HEK293T (cell line): ENCODE measurements at regions not wholly inside any gene's neighbourhood (a gene's known extent, or its start where the extent isn't known, plus 50 kb on each side); places are given as distances from the start of the nearest gene placed in this dataset.

Source experiments
- ARNT ChIP-seq: fragments of 450-650 bp; IDR thresholded peaks from 2 replicates; pipeline ENCODE4 v1.6.1; 2017; ENCODE audit warnings: mild to moderate bottlenecking
- BHLHE40 ChIP-seq: fragments of 450-650 bp; IDR thresholded peaks from 2 replicates; pipeline ENCODE4 v1.6.1; 2016; ENCODE audit warnings: mild to moderate bottlenecking, moderate library complexity, borderline replicate concordance
- CTBP1 ChIP-seq: fragments of 450-650 bp; IDR thresholded peaks from 2 replicates; pipeline ENCODE4 v1.6.1; 2016; ENCODE audit warnings: borderline replicate concordance
- ELF4 ChIP-seq: fragments of 450-650 bp; IDR thresholded peaks from 2 replicates; pipeline ENCODE4 v1.6.1; 2017; ENCODE audit warnings: antibody characterized with exemption
- FOXA1 ChIP-seq: fragments of 450-650 bp; IDR thresholded peaks from 2 replicates; pipeline ENCODE4 v1.6.1; 2016; ENCODE audit warnings: mild to moderate bottlenecking
- FOXM1 ChIP-seq: fragments of 450-650 bp; IDR thresholded peaks from 2 replicates; pipeline ENCODE4 v1.6.1; 2017; ENCODE audit warnings: mild to moderate bottlenecking, borderline replicate concordance
- L3MBTL2 ChIP-seq: fragments of 450-650 bp; conservative IDR thresholded peaks from 2 replicates; pipeline ENCODE4 v1.6.1; 2016; ENCODE audit warnings: mild to moderate bottlenecking
- NFRKB ChIP-seq: fragments of 450-650 bp; IDR thresholded peaks from 2 replicates; pipeline ENCODE4 v1.6.1; 2016; ENCODE audit warnings: mild to moderate bottlenecking, moderate library complexity
- SP1 ChIP-seq: fragments of 450-650 bp; IDR thresholded peaks from 2 replicates; pipeline ENCODE4 v1.6.1; 2017
- TF ChIP-seq, protein P1 (sequence below): fragments of 450-650 bp; IDR thresholded peaks from 2 replicates; pipeline ENCODE4 v1.6.1; 2016

DNA sequence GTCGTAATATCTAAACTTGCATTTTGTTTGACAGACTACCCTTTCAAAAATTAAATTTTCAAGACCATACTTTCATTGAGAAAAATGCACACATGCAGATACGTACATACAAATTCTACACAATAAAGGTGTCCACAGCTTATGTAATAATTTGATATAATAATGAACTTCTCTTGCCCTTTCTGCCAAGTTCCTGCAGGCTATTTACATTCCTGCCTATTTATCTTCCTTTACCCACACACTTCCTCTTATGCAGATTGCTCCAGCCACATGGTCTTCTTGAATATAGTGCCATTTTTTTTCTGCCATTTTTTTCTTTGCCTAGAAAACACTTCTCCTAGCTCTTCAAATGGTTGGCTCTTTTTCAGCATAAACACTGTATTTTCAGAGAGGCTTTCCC, 826.9 kb upstream of the CDH8 start:
- TF ChIP-seq ARNT (no peak), FOXA1 (no peak), BHLHE40 (no peak), ELF4 (no peak), SP1 (no peak), FOXM1 (no peak), L3MBTL2 (no peak), NFRKB (no peak), CTBP1 (no peak)
- TF ChIP-seq, protein P1, sequence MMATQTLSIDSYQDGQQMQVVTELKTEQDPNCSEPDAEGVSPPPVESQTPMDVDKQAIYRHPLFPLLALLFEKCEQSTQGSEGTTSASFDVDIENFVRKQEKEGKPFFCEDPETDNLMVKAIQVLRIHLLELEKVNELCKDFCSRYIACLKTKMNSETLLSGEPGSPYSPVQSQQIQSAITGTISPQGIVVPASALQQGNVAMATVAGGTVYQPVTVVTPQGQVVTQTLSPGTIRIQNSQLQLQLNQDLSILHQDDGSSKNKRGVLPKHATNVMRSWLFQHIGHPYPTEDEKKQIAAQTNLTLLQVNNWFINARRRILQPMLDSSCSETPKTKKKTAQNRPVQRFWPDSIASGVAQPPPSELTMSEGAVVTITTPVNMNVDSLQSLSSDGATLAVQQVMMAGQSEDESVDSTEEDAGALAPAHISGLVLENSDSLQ, result no peak
